ENCODE measurements at regions not wholly inside any gene's neighbourhood (a gene's known extent, or its start where the extent isn't known, plus 50 kb on each side); places are given as distances from the start of the nearest gene placed in this dataset.

DNA sequence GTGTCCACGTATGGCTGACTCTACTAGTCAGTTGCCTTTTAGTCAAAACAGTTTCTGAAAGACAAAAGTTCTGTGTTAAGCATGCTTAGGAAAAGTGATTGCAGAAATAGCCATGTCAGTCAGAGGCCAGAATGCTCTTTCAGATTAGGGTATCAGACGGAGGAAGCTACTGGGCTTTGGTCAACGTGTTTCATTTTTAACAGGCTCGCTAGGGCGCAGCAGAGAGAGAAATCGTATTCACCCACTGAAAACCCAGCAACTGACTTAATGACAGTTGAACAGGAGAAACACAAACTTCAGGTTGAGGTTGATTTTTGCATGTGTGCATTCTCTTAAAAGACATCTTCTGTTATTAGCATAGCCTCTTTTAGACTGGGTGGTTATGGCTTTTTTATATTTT, 322.6 kb upstream of the KIAA1217 start:
- H3K4me1 ChIP-seq (ENCODE audit: control insufficient read depth, insufficient read depth, low read length) = no peaks in the 10 kb centered on the region
- CTCF ChIA-PET = no interaction called here
- DNase-seq (ENCODE audit: low read depth, low spot score) (no peak), ATAC-seq (no peak)
- H3K4me3 ChIP-seq (ENCODE audit: low read depth in 2 of 2, low read length in 2 of 2) = no peak overlapping the region
- no peaks in the 10 kb centered on the region for H3K36me3 ChIP-seq (ENCODE audit: control insufficient read depth, insufficient read depth, low read length)
- intact Hi-C loops (cut with micrococcal nuclease; ENCODE audit: unreplicated experiment) (no loop called here), in situ Hi-C loops (cut with HindIII; ENCODE audit: low pct_unique_long_range_greater_than_20kb, low sequenced_read_pairs) (no loop called here)
- no peak for TF ChIP-seq POLR2AphosphoS5 (IDR thresholded peaks at IDR 0.05; ENCODE audit: low read depth, low read length)
- TF ChIP-seq, protein P1, sequence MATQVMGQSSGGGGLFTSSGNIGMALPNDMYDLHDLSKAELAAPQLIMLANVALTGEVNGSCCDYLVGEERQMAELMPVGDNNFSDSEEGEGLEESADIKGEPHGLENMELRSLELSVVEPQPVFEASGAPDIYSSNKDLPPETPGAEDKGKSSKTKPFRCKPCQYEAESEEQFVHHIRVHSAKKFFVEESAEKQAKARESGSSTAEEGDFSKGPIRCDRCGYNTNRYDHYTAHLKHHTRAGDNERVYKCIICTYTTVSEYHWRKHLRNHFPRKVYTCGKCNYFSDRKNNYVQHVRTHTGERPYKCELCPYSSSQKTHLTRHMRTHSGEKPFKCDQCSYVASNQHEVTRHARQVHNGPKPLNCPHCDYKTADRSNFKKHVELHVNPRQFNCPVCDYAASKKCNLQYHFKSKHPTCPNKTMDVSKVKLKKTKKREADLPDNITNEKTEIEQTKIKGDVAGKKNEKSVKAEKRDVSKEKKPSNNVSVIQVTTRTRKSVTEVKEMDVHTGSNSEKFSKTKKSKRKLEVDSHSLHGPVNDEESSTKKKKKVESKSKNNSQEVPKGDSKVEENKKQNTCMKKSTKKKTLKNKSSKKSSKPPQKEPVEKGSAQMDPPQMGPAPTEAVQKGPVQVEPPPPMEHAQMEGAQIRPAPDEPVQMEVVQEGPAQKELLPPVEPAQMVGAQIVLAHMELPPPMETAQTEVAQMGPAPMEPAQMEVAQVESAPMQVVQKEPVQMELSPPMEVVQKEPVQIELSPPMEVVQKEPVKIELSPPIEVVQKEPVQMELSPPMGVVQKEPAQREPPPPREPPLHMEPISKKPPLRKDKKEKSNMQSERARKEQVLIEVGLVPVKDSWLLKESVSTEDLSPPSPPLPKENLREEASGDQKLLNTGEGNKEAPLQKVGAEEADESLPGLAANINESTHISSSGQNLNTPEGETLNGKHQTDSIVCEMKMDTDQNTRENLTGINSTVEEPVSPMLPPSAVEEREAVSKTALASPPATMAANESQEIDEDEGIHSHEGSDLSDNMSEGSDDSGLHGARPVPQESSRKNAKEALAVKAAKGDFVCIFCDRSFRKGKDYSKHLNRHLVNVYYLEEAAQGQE (IDR thresholded peaks at IDR 0.05; ENCODE audit: insufficient read depth in 1 of 2, low read depth in 2 of 2, low read length in 1 of 2) = no peak
- TF ChIP-seq, protein P2, sequence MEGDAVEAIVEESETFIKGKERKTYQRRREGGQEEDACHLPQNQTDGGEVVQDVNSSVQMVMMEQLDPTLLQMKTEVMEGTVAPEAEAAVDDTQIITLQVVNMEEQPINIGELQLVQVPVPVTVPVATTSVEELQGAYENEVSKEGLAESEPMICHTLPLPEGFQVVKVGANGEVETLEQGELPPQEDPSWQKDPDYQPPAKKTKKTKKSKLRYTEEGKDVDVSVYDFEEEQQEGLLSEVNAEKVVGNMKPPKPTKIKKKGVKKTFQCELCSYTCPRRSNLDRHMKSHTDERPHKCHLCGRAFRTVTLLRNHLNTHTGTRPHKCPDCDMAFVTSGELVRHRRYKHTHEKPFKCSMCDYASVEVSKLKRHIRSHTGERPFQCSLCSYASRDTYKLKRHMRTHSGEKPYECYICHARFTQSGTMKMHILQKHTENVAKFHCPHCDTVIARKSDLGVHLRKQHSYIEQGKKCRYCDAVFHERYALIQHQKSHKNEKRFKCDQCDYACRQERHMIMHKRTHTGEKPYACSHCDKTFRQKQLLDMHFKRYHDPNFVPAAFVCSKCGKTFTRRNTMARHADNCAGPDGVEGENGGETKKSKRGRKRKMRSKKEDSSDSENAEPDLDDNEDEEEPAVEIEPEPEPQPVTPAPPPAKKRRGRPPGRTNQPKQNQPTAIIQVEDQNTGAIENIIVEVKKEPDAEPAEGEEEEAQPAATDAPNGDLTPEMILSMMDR (IDR thresholded peaks at IDR 0.05) = no peak
- TF ChIP-seq SIN3A (IDR thresholded peaks at IDR 0.05; ENCODE audit: borderline replicate concordance, insufficient read depth, low read depth, low read length) = no peak
- H3K9me3 ChIP-seq (ENCODE audit: control insufficient read depth, insufficient read depth, low read depth, low read length) = no peaks in the 10 kb centered on the region
- no peaks in the 10 kb centered on the region for H3K27me3 ChIP-seq (ENCODE audit: control insufficient read depth, insufficient read depth, low read length)
- BruUV-seq (replicated peaks) = no TSS peak
- no peak overlapping the region for H3K27ac ChIP-seq (ENCODE audit: low read length)
- POLR2A ChIA-PET = no interaction called here

DNA sequence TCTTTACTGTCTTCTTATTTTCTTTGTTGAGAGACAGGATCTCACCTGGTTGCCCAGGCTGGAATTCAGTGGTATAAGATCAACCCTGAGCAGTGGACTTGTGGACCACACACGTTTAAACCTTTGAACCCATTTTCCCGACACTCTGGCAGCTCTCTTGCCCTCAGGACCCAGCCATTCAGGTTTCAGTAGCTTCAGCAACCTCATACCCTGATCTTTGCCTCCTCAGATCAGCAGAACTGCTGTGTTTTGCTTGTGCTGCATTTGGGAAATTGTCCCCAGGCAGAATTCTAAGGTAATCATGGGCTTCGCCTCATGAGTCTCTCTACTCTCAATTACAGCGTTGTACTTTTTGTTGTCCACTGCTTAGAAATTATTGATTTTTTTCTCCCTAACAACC, 317.6 kb upstream of the KIAA1217 start:
- DNase-seq (ENCODE audit: low read depth, low spot score) = no peak
- Histone ChIP-seq H3K9me3 (ENCODE audit: control insufficient read depth, insufficient read depth, low read depth, low read length) (no peaks in the 10 kb centered on the region), H3K4me1 (ENCODE audit: control insufficient read depth, insufficient read depth, low read length) (no peaks in the 10 kb centered on the region), H3K4me3 (ENCODE audit: low read depth in 2 of 2, low read length in 2 of 2) (no peak overlapping the region), H3K27me3 (ENCODE audit: control insufficient read depth, insufficient read depth, low read length) (no peaks in the 10 kb centered on the region), H3K36me3 (ENCODE audit: control insufficient read depth, insufficient read depth, low read length) (no peaks in the 10 kb centered on the region), H3K27ac (ENCODE audit: low read length) (no peak overlapping the region)
- intact Hi-C loops (cut with micrococcal nuclease; ENCODE audit: unreplicated experiment) = no loop called here
- TF ChIP-seq POLR2AphosphoS5 (IDR thresholded peaks at IDR 0.05; ENCODE audit: low read depth, low read length) (no peak), TCF7L2 (IDR thresholded peaks at IDR 0.05; ENCODE audit: low read depth, low read length) (no peak), SIN3A (IDR thresholded peaks at IDR 0.05; ENCODE audit: borderline replicate concordance, insufficient read depth, low read depth, low read length) (no peak)
- TF ChIP-seq, protein P2 (IDR thresholded peaks at IDR 0.05) = no peak
- TF ChIP-seq, protein P1 (IDR thresholded peaks at IDR 0.05; ENCODE audit: insufficient read depth in 1 of 2, low read depth in 2 of 2, low read length in 1 of 2) = no peak
- in situ Hi-C loops (cut with HindIII; ENCODE audit: low pct_unique_long_range_greater_than_20kb, low sequenced_read_pairs) = no loop called here
- BruUV-seq (replicated peaks) = no TSS peak
- no peak for ATAC-seq
- ChIA-PET POLR2A (no interaction called here), CTCF (no interaction called here)
